GM10248 (cell line): ENCODE measurements at regions not wholly inside any gene's neighbourhood (a gene's known extent, or its start where the extent isn't known, plus 50 kb on each side); places are given as distances from the start of the nearest gene placed in this dataset.

Experiments used
- CTCF ChIA-PET: fragments of 300-600 bp; sonication (Branson Sonifier 250); formaldehyde crosslinking; extraction: SDS; loops from one replicate; lab custom pipeline; 2021; ENCODE audit warnings: antibody characterized with exemption; lab: Yijun Ruan, JAX
- POLR2A ChIA-PET: fragments of 350-650 bp; sonication (Branson Sonifier 250); formaldehyde crosslinking; extraction: SDS; loops from one replicate; lab custom pipeline; 2020; ENCODE audit warnings: antibody characterized with exemption; lab: Yijun Ruan, JAX
- DNase-seq: peaks from one replicate; pipeline ENCODE4 v3.0.0; 2012; ENCODE audit errors: extremely low spot score
- CTCF ChIP-seq: IDR thresholded peaks from 2 replicates; pipeline ENCODE4 v1.5.1; 2012; ENCODE audit warnings: mild to moderate bottlenecking, low read depth; ENCODE audit errors: extremely low read depth, missing control alignments, control extremely low read depth

- no peak for TF ChIP-seq CTCF
- CTCF ChIA-PET = no interaction called here
- no peak for DNase-seq
- POLR2A ChIA-PET = no interaction called here
Measured at GRCh38 chr5:136856648-136857047, 491.3 kb upstream of the TRPC7 start.

GRCh38 chr5:136853971-136854370 is 488.6 kb upstream of the TRPC7 start:
- TF ChIP-seq CTCF = no peak
- no peak for DNase-seq
- CTCF ChIA-PET = interaction anchor here (1.2 to 1.3 kb wide), 2 partner anchors 11 to 14 kb away, joined by 3 to 4 read pairs; no protein-coding TSS in a partner anchor
- POLR2A ChIA-PET = no interaction called here

GRCh38 chr5:136840601-136841000 is 475.3 kb upstream of the TRPC7 start:
- TF ChIP-seq CTCF = no peak
- ChIA-PET CTCF (no interaction called here), POLR2A (no interaction called here)
- DNase-seq = no peak

GRCh38 chr5:136836093-136836492 is 470.7 kb upstream of the TRPC7 start:
- ChIA-PET CTCF (no interaction called here), POLR2A (no interaction called here)
- no peak for DNase-seq
- TF ChIP-seq CTCF = no peak

GRCh38 chr5:136820848-136821247 is 455.5 kb upstream of the TRPC7 start:
- TF ChIP-seq CTCF = no peak
- ChIA-PET CTCF (no interaction called here), POLR2A (no interaction called here)
- DNase-seq = no peak

- CTCF ChIA-PET = no interaction called here
- POLR2A ChIA-PET = no interaction called here
- TF ChIP-seq CTCF = no peak
- no peak for DNase-seq
Measured at GRCh38 chr5:136819526-136820302, 454.4 kb upstream of the TRPC7 start.
